HFF-Myc (cell line): ENCODE measurements at regions not wholly inside any gene's neighbourhood (a gene's known extent, or its start where the extent isn't known, plus 50 kb on each side); places are given as distances from the start of the nearest gene placed in this dataset.
A peak's percentile ranks its signal among the peaks of the same experiment; 100 is the strongest.

Experiments used
- DNase-seq: peaks from one replicate; pipeline ENCODE4 v3.0.0-alpha.2; 2011; ENCODE audit warnings: low read depth; ENCODE audit errors: extremely low read depth
- H3K4me3 ChIP-seq: replicated peaks from 2 replicates; pipeline ENCODE4 v1.5.1; 2011; ENCODE audit warnings: low read depth, mild to moderate bottlenecking, control low read depth, low read length
- TF ChIP-seq, protein P1 (sequence below): IDR thresholded peaks from 2 replicates; pipeline ENCODE4 v1.5.1; 2012; ENCODE audit warnings: mild to moderate bottlenecking, low read depth, low read length, control low read depth; ENCODE audit errors: missing control alignments

DNA sequence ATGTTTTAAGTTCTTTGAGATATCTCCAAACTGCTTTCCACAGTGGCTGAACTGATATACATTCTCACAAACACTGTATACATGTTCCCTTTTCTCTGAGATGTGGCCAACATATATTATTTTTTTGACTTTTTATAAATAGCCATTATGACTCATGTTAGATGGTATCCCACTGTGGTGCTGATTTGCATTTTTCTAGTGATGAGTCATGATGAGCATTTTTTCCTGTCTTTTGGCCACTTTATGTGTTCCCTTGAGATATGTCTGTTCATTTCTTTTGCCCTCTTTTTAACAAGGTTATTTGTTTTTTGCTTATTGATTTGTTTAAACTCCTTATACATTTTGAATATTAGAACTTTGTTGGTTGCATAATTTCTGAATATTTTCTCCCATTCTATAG lies 1055.1 kb downstream of the NXPH1 start:
- peak; percentile 4 for DNase-seq
- no peak overlapping the region for H3K4me3 ChIP-seq
- TF ChIP-seq, protein P1, sequence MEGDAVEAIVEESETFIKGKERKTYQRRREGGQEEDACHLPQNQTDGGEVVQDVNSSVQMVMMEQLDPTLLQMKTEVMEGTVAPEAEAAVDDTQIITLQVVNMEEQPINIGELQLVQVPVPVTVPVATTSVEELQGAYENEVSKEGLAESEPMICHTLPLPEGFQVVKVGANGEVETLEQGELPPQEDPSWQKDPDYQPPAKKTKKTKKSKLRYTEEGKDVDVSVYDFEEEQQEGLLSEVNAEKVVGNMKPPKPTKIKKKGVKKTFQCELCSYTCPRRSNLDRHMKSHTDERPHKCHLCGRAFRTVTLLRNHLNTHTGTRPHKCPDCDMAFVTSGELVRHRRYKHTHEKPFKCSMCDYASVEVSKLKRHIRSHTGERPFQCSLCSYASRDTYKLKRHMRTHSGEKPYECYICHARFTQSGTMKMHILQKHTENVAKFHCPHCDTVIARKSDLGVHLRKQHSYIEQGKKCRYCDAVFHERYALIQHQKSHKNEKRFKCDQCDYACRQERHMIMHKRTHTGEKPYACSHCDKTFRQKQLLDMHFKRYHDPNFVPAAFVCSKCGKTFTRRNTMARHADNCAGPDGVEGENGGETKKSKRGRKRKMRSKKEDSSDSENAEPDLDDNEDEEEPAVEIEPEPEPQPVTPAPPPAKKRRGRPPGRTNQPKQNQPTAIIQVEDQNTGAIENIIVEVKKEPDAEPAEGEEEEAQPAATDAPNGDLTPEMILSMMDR, result no peak

DNA sequence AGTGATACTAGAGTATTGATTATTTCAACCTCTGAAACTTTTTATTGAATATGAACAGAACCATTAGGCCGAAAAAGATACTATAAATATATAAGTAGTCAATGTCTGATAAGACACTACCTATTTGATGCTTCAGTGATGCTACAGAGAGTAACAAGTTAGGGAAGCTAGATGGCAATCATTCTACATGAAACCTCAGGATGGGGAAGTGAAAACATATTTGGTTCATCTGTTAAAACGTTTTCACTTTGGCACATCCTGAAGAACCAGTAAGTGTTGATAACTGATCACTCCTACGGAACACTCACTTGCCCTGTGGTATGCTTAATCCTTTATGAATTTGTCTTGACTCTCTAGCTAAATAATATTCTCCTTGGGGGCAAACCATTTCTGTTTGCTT lies 1064.9 kb downstream of the NXPH1 start:
- no peak for DNase-seq
- TF ChIP-seq, protein P1, result no peak
- H3K4me3 ChIP-seq, result no peak overlapping the region

DNA sequence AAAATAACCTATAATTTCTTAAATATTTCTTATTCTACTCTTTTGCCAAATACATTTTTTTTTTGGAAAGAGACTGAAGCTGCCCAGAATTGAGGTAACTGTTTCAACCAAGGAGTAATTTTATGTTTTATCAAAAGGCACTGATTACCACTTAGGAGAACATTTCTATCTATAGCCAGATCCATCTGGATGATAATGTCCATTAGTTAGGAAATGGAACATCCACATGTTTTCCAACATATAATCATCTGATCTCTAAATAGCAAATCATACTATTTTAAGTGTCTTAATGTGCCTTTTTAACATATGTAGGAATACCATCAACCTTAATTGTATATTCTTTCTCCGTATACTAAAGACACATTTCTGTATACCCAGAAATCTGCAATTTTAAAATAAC lies 1068.9 kb downstream of the NXPH1 start:
- DNase-seq, result no peak
- TF ChIP-seq, protein P1, result no peak
- H3K4me3 ChIP-seq, result no peak overlapping the region

DNA sequence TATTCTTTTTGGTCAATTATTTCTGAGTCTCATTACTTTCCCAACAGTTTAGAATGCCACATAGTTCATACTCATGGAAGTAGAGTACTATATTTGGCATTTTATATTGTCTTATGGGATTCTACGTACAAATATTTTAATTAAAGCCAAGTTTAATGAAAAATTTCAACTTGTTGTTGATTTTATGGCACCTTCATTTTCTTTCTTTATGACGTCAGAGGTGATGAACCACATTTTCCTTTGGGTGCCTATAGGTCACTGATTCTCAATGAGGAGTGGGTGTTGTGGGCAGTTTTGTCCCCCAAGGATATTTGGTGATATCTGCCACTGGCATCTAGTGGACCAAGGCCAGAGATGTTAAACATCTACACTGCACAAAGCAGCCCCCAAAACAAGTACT lies 1071.3 kb downstream of the NXPH1 start:
- no peak overlapping the region for H3K4me3 ChIP-seq
- TF ChIP-seq, protein P1, result no peak
- no peak for DNase-seq

DNA sequence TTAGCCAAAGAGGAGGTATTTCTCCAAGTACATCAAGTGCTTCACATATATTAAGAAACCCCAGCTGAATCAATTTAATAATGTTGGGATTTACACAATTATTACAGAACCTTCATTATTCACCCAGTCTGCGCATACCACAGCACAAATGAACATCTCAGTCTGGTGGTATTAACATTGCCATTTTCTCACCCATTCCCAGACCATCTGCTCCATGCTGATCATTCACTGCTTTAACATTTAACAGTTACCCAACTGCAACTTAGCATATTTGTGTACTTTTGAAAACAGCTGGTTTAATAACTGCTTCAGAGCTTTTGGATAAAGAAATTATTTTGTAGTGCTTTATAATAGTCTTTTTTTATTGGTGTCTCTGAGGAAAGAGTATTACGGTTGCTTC lies 1072.1 kb downstream of the NXPH1 start:
- no peak for DNase-seq
- H3K4me3 ChIP-seq, result no peak overlapping the region

DNA sequence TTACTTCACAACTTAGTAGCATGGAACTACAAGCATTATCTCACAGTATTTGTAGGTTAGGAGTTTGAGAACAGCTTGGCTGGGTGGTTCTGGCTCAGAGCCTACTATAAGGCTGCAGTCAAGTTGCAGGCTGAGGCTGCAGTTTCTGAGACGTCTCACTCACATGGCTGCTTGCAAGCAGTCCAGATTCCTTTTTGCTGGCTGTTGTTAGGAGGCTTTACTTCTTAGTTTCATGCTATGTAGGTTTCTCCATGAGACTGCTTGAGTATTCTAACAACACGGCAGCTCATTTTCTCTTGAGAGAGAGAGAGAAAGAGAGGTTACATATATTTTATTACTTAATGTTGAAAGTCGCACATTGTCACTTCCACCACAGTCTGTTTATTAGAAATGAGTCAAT lies 1073.9 kb downstream of the NXPH1 start:
- no peak overlapping the region for H3K4me3 ChIP-seq
- DNase-seq, result no peak
- TF ChIP-seq, protein P1, result no peak

More for the DNA sequence above, 1072.1 kb downstream of the NXPH1 start:
- TF ChIP-seq, protein P1, result no peak

DNA sequence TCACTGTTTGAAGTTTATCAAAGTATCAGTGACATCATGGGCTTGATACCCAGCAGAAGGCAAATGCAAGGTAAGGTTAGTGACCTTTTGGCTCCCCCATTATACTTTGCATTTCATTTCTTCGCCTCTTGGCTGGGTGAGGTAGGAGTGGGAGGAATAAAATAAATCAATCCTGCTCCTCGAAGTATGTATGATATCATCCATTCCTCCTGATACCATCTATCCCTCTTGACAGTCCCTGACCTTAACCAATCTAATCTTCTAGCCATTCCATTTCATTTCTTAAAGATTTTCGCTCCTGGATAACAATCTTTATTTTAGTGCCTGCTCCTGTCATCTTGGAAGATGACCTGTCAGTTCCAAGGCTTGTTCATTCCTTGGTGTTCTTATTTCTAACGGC lies 1083.3 kb downstream of the NXPH1 start:
- DNase-seq, result no peak
- TF ChIP-seq, protein P1, result no peak
- H3K4me3 ChIP-seq, result no peak overlapping the region
